CD4-positive, alpha-beta T cell treated with Interleukin-6 at 100 ng/mL for 8 hours (primary cell): ENCODE measurements at regions not wholly inside any gene's neighbourhood (a gene's known extent, or its start where the extent isn't known, plus 50 kb on each side); places are given as distances from the start of the nearest gene placed in this dataset.
"Not testable (repeated sequence)": the region's sequence is repeated elsewhere in the genome, so short reads cannot be mapped to it uniquely, and the experiment has no call there.

ENCODE experiments used
- DNase-seq: peaks from one replicate; pipeline ENCODE4 v3.0.0-alpha.2; 2020; ENCODE audit warnings: mixed read lengths, low spot score

- DNase-seq, result no peak
These were observed 71.4 kb downstream of the TLR4 start for GRCh38 chr9:117775591-117775990.

DNA sequence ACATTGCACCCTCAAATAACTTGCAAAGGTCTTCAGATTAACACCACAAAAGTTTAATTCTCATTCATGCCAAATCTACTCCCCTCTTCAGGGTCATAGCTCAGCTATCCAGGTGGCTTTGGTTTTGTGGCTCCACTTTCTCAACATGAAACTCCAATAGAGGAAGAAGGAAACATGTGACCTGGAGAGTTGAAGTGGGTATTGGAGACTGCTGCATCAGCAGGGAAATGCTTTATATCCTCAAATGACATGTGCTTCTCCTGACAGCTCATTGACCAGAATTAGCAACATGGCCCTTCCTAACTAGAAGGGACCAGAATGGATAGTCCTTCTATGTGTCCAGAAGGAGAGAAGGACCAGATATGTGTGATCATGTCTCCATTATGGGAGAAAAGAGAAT lies 73.6 kb downstream of the TLR4 start:
- DNase-seq, result no peak

DNA sequence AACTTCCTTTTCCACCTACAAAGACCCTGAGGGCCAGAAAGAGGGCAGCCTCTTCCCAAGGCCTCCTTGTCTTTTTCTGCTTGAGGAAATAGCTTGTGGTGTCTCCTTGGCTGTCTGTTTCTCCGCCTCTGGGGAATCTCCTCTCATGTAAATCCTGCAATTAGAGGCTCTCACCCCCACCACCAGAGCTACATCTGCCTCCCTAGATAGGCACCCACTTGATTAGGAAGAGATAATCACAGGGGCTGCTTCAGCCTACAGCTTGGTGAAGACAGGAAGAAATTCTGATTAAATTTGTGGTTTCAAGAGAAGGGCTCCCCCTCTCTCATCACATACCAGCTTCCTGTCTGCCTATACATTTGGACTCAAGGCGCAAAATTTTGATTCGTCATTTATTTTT lies 75.6 kb downstream of the TLR4 start:
- DNase-seq, result no peak

GRCh38 chr9:117782931-117783788 lies 79.0 kb downstream of the TLR4 start:
- peak; percentile 53 for DNase-seq

GRCh38 chr9:117783828-117784227 lies 79.6 kb downstream of the TLR4 start:
- peak; percentile 29 for DNase-seq

GRCh38 chr9:117784996-117785395 lies 80.8 kb downstream of the TLR4 start:
- DNase-seq, result no peak

GRCh38 chr9:117787746-117788145 lies 83.5 kb downstream of the TLR4 start:
- no peak for DNase-seq

- no peak for DNase-seq
These were observed 91.1 kb downstream of the TLR4 start for GRCh38 chr9:117795271-117795670.

GRCh38 chr9:117796681-117797080 lies 92.5 kb downstream of the TLR4 start:
- no peak for DNase-seq

- DNase-seq, result no peak
These were observed 96.2 kb downstream of the TLR4 start for GRCh38 chr9:117800389-117800788.

DNA sequence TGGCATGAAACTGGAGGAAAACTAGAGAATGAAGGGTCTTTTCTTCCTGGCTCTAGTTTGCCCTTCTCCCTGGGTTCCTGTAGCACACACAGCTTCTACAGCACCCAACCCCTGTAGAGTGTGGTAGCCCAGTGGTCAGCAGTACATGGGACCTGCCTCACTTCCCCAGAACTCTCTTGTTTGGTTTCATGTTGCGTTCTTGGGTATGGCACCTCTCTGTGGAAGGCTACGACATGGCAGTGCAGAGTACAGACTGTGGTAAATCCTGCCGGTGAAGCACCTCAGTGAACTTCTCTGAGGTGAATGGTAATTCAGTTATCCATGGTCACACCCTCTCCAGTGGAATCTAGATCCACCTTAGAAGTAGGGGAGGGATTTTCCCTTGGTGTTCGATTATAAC lies 105.5 kb downstream of the TLR4 start:
- DNase-seq, result no peak

DNA sequence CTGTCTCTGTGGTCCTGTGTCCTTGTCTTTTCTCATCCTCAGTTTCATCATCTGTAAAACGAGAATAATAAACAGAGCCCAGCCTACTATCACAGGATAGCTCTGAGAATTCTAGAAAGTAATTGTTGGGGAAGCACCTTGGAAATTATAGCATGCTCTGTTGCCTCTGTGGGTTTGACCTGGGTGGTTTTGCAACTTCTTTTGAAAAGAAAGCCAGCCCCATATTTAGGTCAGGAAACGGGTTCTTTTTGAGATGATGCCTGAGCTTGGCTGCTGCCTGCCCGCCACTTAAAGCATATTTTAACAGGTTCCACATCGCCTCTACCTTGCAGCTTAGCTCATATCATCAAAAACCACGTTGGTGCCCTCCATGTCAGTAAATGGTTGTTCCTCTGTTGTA lies 111.1 kb downstream of the TLR4 start:
- no peak for DNase-seq

DNA sequence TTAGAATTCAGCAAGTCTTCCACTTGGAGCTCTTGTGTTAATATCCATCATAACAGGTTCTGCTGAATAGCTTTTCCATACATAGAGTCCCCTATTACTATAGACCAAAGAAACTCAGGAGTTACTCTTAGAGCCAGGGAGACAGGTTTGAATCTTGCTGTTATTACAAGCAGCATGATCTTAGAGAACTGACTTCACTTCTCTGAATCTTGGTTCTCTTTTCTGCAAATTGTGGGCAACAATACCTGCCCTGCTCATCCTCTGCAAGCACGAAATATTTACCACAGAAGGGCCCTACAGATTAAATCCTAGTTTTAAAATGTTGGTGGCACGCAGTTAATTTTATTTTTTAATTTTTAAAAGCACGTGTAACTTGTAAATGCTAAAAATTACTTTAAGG lies 111.7 kb downstream of the TLR4 start:
- no peak for DNase-seq

- DNase-seq, result no peak
These were observed 117.8 kb downstream of the TLR4 start for GRCh38 chr9:117821954-117822353.

DNA sequence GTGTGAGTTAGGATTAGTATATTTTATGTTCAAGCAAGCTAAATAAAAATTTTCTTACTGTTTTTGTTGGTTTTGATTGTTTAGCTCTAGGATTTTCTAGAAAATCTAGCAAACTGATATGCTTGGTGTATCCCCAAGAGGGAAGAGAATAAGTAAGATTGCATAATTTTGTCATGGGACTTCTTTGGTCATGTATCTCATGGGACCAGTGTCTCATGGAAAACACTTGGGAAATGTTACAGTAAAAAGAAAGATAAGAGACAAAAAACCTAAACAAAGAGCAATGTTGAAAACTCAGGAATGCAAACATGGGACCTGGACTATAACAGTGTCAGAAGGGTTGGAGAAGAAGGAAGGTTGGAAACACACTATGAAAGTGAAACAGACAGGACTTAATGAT lies 119.4 kb downstream of the TLR4 start:
- no peak for DNase-seq

GRCh38 chr9:117825609-117826347 lies 121.6 kb downstream of the TLR4 start:
- DNase-seq, result peak; percentile 45

DNA sequence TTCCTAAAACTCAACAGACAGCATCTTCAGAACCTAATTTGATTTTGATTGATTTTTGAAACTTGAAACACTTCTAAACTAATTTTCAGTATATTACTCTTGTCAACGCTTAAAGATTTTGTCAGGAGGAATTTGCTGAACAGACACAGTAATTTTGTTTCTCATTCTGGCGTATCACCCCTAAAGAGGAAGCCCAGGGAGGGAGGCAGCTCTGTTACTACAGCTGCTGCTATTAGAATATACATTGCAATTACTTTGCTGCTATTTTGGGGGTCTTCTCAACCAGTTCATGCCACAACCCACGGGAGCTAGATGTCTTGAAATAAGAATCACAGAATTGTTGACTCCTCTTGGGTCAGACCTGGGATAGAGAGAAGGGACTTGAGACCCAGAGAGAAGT lies 122.6 kb downstream of the TLR4 start:
- DNase-seq, result no peak

GRCh38 chr9:117827456-117827855 lies 123.3 kb downstream of the TLR4 start:
- DNase-seq, result no peak

DNA sequence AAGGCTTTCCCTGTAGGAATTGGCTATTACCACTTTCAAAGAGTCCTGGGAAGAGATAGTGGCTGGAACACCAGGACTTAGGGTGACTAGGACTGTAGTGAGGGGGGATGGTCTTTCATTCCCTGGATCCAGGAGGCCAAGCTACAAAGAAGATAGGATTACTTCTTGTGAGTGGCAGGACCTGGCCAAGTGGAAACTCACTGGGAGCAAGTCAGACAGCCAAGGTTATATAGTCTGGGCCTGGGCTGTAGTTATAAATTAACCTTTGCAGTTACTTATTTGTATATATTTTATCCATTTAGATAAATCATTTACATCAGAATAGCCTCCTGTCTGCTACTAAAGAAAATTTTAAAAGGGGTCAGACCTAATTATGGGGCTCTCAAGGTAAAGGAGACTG lies 124.3 kb downstream of the TLR4 start:
- DNase-seq, result no peak

GRCh38 chr9:117835798-117836197 lies 131.6 kb downstream of the TLR4 start:
- no peak for DNase-seq

- no peak for DNase-seq
These were observed 135.7 kb downstream of the TLR4 start for GRCh38 chr9:117839862-117840261.

DNA sequence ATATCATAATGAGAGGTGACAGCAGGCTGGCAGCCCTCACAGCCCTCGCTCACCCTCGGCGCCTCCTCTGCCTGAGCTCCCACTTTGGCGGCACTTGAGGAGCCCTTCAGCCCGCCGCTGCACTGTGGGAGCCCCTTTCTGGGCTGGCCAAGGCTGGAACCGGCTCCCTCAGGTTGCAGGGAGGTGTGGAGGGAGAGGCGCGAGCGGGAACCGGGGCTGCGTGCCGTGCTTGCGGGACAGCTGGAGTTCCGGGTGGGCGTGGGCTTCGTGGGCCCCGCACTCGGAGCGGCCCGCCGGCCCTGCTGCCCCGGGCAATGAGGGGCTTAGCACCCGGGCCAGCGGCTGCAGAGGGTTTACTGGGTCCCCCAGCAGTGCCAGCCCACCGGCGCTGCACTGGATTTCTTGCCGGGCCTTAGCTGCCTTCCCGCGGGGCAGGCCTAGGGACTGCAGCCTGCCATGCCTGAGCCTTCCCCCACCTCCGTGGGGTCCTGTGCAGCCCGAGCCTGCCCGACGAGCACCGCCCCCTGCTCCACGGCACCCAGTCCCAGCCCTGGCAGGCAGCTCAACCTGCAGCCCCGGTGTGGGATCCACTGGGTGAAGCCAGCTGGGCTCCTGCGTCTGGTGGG lies 147.7 kb downstream of the TLR4 start:
- not testable (repeated sequence) for DNase-seq

- DNase-seq, result no peak
These were observed 154.4 kb downstream of the TLR4 start for GRCh38 chr9:117858561-117858960.
